ENCODE measurements at regions not wholly inside any gene's neighbourhood (a gene's known extent, or its start where the extent isn't known, plus 50 kb on each side); places are given as distances from the start of the nearest gene placed in this dataset.

DNA sequence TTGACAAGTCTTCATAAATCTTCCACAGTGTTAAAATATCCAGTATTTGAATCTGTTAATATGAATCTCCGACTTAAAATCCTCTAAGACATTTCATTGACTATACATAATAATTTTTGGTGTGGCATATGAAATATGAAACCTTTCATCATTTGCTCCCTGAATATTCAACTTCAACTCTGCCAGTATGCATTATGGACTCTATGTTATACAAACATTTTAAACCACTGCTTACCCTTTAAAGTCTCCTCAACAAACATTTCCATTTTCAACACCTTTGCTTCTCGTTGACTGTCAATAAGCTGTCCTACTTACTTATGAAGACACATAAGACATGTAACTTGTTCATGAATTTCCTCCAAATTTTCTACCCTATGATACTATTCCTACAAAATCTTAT is 579.4 kb upstream of the SLITRK6 start:
- no peak overlapping the region for H3K27ac ChIP-seq
- no peak for TF ChIP-seq ZFX (IDR thresholded peaks at IDR 0.05; ENCODE audit: borderline replicate concordance)
- TF ChIP-seq, protein P1, sequence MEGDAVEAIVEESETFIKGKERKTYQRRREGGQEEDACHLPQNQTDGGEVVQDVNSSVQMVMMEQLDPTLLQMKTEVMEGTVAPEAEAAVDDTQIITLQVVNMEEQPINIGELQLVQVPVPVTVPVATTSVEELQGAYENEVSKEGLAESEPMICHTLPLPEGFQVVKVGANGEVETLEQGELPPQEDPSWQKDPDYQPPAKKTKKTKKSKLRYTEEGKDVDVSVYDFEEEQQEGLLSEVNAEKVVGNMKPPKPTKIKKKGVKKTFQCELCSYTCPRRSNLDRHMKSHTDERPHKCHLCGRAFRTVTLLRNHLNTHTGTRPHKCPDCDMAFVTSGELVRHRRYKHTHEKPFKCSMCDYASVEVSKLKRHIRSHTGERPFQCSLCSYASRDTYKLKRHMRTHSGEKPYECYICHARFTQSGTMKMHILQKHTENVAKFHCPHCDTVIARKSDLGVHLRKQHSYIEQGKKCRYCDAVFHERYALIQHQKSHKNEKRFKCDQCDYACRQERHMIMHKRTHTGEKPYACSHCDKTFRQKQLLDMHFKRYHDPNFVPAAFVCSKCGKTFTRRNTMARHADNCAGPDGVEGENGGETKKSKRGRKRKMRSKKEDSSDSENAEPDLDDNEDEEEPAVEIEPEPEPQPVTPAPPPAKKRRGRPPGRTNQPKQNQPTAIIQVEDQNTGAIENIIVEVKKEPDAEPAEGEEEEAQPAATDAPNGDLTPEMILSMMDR (IDR thresholded peaks at IDR 0.05), result no peak

DNA sequence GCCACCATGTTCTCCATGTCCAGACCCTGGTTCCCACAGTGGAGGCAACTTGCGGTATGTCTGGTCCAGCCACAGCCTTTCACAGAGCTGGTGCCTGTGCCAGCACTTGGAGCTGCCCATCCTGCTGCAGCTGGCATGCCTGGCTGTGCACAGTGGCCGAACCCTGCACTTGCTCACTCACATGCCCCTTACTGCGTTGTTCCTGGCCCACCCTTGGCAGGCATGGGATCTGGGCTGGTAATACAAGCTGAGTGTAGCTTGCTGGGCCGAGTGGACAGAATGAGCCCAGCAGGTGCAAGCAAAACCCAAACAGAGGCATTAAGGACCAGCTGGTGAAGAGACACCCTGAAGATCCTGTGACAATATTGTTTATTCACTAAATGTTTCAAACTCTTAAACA is 583.9 kb upstream of the SLITRK6 start:
- no peak overlapping the region for H3K27ac ChIP-seq
- no peak for TF ChIP-seq ZFX (IDR thresholded peaks at IDR 0.05; ENCODE audit: borderline replicate concordance)
- TF ChIP-seq, protein P1 (IDR thresholded peaks at IDR 0.05), result no peak

DNA sequence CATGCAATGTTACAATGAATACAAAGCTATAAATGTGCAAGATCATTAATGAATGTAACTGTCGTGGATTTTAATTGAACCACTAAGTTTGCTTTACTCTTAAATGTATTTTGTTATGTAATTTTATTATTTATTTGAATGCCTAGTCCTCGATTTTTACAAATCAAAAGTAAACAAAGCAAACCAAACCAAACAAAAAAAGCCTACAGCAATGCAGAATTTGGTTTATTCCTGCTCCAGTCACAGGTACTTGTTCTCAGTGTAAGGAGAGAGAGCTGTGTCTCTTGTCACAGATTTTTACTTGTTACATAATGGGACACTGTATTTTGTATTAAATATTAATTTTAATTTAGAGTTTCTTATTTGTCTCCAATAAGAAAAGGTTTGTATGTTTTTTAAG is 584.3 kb upstream of the SLITRK6 start:
- no peak for TF ChIP-seq ZFX (IDR thresholded peaks at IDR 0.05; ENCODE audit: borderline replicate concordance)
- TF ChIP-seq, protein P1 (IDR thresholded peaks at IDR 0.05), result no peak
- H3K27ac ChIP-seq, result no peak overlapping the region

DNA sequence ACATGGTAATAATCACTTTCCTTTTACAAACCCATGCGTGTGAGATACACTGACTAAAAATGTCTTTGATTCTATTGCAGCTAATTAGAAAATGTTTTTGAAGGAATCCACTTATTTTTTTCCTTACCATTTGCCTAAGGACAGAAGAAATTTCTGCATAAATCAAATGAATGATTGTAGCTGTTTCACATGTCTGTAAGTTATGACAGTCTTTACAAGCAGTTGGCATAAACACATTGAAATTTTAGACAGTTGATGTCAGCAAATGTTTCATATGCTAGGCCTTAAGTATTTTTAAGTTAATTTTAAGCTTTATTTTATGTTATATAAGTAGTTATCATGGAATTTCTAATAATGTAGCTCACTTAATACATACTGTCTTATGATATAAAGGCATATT is 598.4 kb upstream of the SLITRK6 start:
- no peak for TF ChIP-seq ZFX (IDR thresholded peaks at IDR 0.05; ENCODE audit: borderline replicate concordance)
- TF ChIP-seq, protein P1 (IDR thresholded peaks at IDR 0.05), result no peak
- no peak overlapping the region for H3K27ac ChIP-seq

DNA sequence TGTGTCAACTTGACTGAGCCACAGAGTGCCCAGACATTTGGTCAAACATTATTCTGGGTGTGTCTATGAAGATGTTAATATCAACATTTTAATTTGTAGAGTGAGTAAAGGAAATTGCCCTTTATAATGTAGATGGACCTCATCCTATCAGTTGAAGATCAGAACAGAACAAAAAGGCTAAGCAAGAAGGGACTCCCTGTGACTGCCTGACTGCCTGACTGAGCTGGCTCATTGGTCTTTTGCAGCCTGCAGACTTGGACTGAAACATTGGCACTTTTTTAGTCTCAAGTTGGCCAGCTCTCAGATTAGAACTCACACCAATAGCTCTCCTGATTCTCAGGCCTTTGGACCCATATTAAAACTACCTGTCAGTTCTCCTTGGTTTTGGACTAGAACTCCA is 600.4 kb upstream of the SLITRK6 start:
- no peak overlapping the region for H3K27ac ChIP-seq

DNA sequence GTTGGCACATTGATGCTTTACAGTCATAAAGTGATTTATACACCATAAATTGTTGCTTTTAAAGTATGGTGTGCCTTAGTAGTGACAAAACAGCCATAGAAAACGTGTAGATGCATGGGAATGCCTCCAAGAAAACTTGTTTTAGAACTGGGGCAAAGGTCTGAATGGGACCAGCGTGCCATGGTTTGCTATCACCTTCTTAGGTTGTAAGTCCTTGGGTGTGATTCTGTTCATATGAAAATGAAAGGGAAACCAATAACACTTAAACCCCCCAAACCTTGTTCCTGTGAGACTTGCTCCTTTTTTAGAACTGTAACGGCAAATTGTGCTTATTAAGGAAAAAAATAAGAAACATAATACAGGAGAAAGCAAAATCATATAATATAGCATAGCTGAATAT is 603.3 kb upstream of the SLITRK6 start:
- TF ChIP-seq ZFX (IDR thresholded peaks at IDR 0.05; ENCODE audit: borderline replicate concordance), result no peak
- TF ChIP-seq, protein P1 (IDR thresholded peaks at IDR 0.05), result no peak
- H3K27ac ChIP-seq, result no peak overlapping the region

More for the DNA sequence above, 600.4 kb upstream of the SLITRK6 start:
- TF ChIP-seq, protein P1 (IDR thresholded peaks at IDR 0.05), result no peak

DNA sequence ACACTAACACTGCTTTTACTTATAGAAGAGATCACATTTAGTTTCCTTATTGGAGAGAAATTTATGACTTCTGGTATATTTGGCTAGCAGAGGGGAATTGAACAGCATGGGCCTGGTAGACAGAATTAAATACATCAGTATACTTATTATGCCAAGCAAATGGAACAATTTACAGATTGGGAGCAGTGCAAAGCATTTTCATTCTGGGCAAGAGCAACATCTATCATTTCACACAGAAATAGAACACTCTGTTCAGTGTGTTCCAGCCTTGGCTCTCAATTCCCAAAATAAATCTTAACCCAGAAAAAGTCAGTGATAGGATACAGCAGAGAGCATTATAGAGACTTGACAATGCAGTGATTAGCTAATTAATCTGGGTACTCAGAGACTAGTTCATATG is 604.0 kb upstream of the SLITRK6 start:
- H3K27ac ChIP-seq, result no peak overlapping the region
- TF ChIP-seq, protein P1 (IDR thresholded peaks at IDR 0.05), result no peak
- TF ChIP-seq ZFX (IDR thresholded peaks at IDR 0.05; ENCODE audit: borderline replicate concordance), result no peak

Data from 22Rv1 (cell line).